ENCODE measurements at regions not wholly inside any gene's neighbourhood (a gene's known extent, or its start where the extent isn't known, plus 50 kb on each side); places are given as distances from the start of the nearest gene placed in this dataset.

DNA sequence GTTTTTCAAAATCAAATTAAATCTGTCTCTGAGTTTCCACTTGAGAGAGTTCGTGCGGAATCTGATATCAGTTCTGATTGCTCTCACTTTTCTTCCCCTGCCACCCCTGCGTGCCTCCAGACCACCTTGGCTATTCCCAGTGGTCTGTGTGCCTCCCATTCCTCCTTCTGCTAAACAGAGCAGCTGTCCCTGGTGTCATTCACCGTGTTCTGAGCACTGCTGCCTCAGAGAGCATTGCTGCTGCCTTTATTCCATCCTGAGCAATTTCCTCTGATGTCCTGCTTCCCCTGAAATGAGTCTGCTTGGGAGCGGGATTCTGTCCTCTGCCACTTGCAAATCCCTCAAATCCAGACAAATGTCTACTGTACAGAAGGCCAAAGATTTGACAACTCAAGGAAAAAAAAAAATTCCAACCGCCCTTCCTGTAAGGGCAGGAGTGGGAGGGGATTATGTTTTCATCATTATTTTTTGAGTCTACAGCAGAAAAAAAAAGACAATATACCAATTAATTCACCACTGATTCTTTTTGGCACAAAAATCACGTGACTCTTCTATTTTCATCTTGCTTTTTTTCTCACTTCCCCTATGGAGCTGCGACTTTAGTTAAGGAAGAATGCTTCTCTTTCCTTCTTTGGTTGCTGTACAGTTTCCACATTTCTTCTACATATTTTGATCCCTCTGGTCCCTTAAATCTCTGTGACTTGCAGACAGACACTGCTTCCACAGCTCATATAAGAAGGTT, 833.0 kb downstream of the EPHA7 start:
- no peaks in the 10 kb centered on the region for H3K4me1 Mint-ChIP-seq
- H3K9me3 Mint-ChIP-seq = peaks cover 3% of the 10 kb centered on the region
- no peak for ATAC-seq (replicated peaks)
- no peaks in the 10 kb centered on the region for H3K27me3 Mint-ChIP-seq
- H3K4me3 Mint-ChIP-seq = no peak overlapping the region
- no peak overlapping the region for H3K27ac Mint-ChIP-seq
- no peaks in the 10 kb centered on the region for H3K36me3 Mint-ChIP-seq (ENCODE audit: low read depth)

DNA sequence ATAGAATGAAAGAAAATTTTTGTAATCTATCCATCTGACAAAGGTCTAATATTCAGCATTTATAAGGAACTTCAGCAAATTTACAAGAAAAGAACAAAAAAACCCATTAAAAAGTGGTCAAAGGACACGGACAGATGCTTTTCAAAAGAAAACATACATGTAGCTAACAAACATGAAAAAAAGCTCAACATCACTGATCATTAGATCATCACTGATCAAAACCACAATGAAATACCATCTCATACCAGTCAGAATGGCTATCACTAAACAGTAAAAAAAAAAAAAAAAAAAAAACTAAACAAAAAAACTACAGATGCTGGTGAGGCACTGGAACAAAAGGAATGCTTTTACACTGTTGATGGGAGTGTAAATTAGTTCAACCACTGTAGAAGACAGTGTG, 837.1 kb downstream of the EPHA7 start:
- Mint-ChIP-seq H3K9me3 (peaks cover 24% of the 10 kb centered on the region), H3K4me3 (no peak overlapping the region), H3K27me3 (no peaks in the 10 kb centered on the region), H3K4me1 (no peaks in the 10 kb centered on the region), H3K27ac (no peak overlapping the region), H3K36me3 (ENCODE audit: low read depth) (no peaks in the 10 kb centered on the region)
- ATAC-seq (replicated peaks) = no peak

DNA sequence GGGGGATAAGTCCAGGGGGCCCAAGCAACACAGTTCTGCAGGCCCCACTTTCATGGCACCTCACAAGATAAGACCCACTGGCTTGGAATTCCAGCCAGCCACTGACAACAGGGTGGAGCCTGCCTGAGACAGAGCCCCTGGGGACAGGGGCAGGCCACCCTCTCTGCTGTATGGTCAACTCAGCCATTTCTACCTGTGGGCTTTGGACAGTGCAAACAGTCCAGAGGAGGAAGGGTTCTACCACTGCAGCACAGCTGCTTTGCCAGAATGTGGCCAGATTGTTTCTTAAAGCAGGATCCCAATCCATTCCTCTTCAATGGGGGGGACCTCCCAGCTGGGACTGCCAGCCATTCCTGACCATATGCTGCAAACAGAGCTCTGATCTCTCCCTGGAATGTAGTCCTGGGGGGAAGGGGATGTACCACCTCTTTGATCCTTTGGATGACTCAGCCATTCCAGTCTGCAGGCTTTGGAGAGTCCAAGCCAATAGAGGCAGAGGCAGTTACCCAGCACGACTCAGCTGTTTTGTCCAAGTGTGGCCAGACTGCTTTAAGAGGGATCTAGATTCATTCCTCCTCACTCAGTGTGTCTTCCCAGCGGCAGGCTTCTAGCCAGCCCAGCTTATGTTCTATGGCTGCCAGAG, 842.2 kb downstream of the EPHA7 start:
- Mint-ChIP-seq H3K4me3 (no peak overlapping the region), H3K4me1 (no peaks in the 10 kb centered on the region), H3K9me3 (peaks cover 24% of the 10 kb centered on the region), H3K27ac (no peak overlapping the region), H3K27me3 (no peaks in the 10 kb centered on the region), H3K36me3 (ENCODE audit: low read depth) (no peaks in the 10 kb centered on the region)
- no peak for ATAC-seq (replicated peaks)

DNA sequence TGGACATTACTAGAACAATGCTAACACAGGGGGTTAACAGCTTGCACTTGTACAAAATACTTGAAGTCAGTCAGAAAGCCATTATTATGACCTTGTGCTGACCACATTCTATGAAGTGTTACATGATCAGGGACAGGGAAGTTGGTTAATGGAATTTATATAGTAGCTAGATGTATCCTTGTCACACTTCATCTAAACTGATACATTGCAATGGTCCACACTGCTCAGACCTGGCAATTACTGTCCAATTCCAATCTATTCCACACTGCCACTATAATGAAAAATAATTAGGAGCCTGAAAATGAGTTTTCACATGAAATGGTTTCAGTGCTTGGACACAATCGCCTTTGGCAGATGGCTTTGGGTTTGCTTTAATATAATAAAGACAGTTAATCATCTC, 850.8 kb downstream of the EPHA7 start:
- no peak overlapping the region for H3K4me3 Mint-ChIP-seq
- no peak for ATAC-seq (replicated peaks)
- H3K27me3 Mint-ChIP-seq = no peaks in the 10 kb centered on the region
- H3K9me3 Mint-ChIP-seq = peaks cover 11% of the 10 kb centered on the region
- H3K36me3 Mint-ChIP-seq (ENCODE audit: low read depth) = no peaks in the 10 kb centered on the region
- H3K27ac Mint-ChIP-seq = no peak overlapping the region
- no peaks in the 10 kb centered on the region for H3K4me1 Mint-ChIP-seq

DNA sequence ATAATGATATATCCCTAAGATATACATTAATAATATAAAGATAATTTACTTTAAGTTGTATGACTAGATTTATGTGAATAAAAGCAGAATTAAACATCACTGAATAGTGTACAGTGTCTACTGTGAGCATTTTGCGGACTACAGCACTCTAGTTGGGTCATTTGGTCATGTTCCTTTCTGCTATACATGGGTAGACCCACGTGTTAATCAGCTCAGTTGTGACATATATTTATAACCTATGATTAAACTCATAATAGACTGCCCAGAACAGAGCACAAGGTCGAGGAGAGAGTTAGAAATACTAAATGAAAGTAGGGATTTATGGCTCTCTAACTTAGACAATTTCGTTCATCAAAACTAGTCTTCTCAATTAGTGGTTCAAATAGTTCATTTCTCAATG, 852.7 kb downstream of the EPHA7 start:
- H3K36me3 Mint-ChIP-seq (ENCODE audit: low read depth) = no peaks in the 10 kb centered on the region
- ATAC-seq (replicated peaks) = no peak
- peaks cover 14% of the 10 kb centered on the region for H3K9me3 Mint-ChIP-seq
- no peaks in the 10 kb centered on the region for H3K27me3 Mint-ChIP-seq
- H3K4me3 Mint-ChIP-seq = no peak overlapping the region
- no peaks in the 10 kb centered on the region for H3K4me1 Mint-ChIP-seq
- no peak overlapping the region for H3K27ac Mint-ChIP-seq

DNA sequence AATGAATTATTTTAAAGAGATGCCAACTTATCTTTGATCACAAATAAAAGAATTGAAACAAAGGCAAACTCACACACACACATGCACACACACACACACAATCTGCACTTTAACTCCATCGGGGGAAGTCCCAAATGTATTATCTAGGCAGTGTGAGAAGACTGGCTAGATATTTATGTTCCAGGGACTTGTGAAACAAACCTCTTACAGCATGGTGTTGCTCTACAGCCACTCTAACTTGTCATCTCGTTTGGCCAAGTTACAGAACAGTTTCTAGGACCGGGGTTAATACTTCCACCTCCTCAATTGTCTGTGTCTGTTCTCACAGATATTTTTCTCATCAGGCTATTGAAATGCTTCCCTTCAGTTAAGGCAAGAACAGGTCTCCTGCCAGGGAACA, 855.0 kb downstream of the EPHA7 start:
- no peak for ATAC-seq (replicated peaks)
- Mint-ChIP-seq H3K27me3 (no peaks in the 10 kb centered on the region), H3K4me1 (no peaks in the 10 kb centered on the region), H3K36me3 (ENCODE audit: low read depth) (no peaks in the 10 kb centered on the region), H3K4me3 (no peak overlapping the region), H3K9me3 (peaks cover 14% of the 10 kb centered on the region), H3K27ac (no peak overlapping the region)

DNA sequence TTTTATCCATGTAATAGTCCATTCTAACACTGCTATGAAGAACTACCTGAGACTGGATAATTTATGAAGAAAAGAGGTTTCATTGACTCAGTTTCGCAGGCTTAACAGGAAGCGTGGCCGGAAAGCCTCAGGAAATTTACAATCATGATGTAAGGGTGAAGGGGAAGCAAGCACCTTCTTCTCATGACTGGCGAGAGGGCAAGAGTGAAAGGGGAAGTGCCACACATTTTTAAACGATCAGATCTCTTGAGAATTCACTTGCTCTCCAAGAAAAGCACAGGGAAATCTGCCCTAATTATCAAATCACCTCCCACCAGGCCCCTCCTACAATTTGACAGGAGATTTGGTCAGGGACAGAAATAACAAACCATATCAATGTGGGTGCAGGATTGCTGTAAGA, 859.7 kb downstream of the EPHA7 start:
- H3K27ac Mint-ChIP-seq = no peak overlapping the region

DNA sequence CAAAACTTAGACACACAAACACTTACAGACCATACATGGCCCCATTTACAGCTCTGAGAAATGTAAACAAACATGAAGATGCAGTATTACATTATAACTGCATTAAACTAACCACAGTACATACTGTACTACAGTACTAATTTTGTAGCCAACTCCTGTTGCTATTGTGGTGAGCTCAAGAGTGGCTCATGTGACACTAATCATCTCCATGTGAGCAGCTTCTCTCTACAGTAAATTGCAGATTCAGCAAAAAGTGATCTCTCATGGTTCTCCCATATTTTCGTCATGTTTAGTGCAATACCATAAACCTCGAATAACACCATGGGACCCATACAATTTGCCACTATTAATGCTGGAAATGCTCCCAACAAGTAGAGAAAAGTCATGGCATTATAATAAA, 860.4 kb downstream of the EPHA7 start:
- no peak overlapping the region for H3K4me3 Mint-ChIP-seq
- peaks cover 6% of the 10 kb centered on the region for H3K9me3 Mint-ChIP-seq
- H3K27ac Mint-ChIP-seq = no peak overlapping the region
- H3K4me1 Mint-ChIP-seq = no peaks in the 10 kb centered on the region
- no peak for ATAC-seq (replicated peaks)
- H3K36me3 Mint-ChIP-seq (ENCODE audit: low read depth) = no peaks in the 10 kb centered on the region
- no peaks in the 10 kb centered on the region for H3K27me3 Mint-ChIP-seq

More for the DNA sequence above, 859.7 kb downstream of the EPHA7 start:
- no peaks in the 10 kb centered on the region for H3K27me3 Mint-ChIP-seq
- H3K36me3 Mint-ChIP-seq (ENCODE audit: low read depth) = no peaks in the 10 kb centered on the region
- H3K9me3 Mint-ChIP-seq = peaks cover 11% of the 10 kb centered on the region
- no peak overlapping the region for H3K4me3 Mint-ChIP-seq
- no peaks in the 10 kb centered on the region for H3K4me1 Mint-ChIP-seq
- ATAC-seq (replicated peaks) = no peak

DNA sequence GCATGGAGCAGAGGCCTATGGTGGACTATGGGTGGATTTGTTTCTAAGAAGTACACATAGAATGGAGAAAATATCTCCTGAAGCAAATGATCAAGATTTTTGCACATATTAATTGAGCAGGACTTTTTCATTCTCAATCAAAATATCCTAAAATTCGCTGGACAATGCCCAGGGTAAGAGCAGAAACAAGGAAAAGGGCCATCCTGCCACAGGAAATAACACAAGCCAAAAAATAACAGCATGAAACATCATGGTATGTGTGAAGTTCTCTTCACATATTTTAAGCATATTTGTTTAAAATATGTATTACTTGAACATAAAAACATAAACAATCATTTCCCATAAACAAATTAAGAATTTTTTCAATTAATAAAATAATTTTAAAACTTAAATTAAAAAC, 868.9 kb downstream of the EPHA7 start:
- Mint-ChIP-seq H3K4me1 (no peaks in the 10 kb centered on the region), H3K36me3 (ENCODE audit: low read depth) (no peaks in the 10 kb centered on the region), H3K4me3 (no peak overlapping the region), H3K27me3 (no peaks in the 10 kb centered on the region), H3K9me3 (no peaks in the 10 kb centered on the region), H3K27ac (no peak overlapping the region)
- no peak for ATAC-seq (replicated peaks)

DNA sequence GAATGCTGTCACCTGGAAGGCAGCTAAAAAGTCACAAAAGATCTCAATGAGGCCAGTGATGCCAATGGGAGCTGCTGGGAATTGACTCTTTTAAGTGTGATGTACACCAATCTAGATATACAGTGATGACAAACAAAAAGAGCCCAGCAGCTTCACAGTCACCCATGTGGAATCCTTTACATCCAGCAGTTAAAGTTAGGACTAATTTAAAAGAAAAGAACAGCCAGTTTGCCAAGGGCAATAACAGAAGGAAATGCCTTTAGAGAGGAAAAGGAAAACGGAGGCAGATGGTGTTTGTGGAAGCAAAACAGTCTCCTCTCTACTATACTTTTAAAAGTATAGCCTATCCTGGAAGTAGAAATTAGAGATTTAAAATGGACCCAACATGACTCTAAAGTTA, 873.5 kb downstream of the EPHA7 start:
- Mint-ChIP-seq H3K27ac (no peak overlapping the region), H3K27me3 (no peaks in the 10 kb centered on the region), H3K4me3 (no peak overlapping the region), H3K4me1 (no peaks in the 10 kb centered on the region), H3K36me3 (ENCODE audit: low read depth) (no peaks in the 10 kb centered on the region), H3K9me3 (peaks cover 11% of the 10 kb centered on the region)
- no peak for ATAC-seq (replicated peaks)

DNA sequence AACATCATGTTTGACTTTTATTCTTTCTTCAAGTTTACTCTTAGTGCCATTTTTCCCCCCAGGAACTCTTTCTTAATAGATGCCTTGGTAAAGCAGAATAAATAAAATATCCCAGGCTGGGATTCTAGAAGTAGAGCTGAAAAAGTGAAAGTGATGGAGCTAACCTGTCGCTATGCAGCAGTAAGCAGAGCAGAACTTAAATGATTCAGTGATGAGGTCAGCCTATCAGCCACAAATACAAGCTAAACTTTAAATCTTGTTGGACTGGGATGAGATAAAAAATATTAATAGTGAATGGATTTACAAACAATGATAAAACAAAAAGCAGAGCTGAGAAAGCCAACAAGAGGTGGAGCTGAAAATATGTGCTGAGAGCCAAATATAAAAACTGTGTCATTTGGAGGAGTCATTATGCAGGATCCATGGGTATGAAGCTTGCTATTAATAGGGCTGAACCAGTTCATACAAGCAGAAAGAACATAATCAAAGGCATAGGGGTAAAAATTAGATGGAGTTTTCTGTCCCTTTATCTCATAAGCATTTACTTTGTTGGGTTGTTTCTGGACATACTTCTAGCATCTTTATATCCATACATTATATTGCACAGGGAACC, 877.8 kb downstream of the EPHA7 start:
- no peaks in the 10 kb centered on the region for H3K36me3 Mint-ChIP-seq (ENCODE audit: low read depth)
- H3K4me3 Mint-ChIP-seq = no peak overlapping the region
- no peaks in the 10 kb centered on the region for H3K4me1 Mint-ChIP-seq
- no peak overlapping the region for H3K27ac Mint-ChIP-seq
- peaks cover 11% of the 10 kb centered on the region for H3K9me3 Mint-ChIP-seq
- no peaks in the 10 kb centered on the region for H3K27me3 Mint-ChIP-seq
- ATAC-seq (replicated peaks) = no peak

DNA sequence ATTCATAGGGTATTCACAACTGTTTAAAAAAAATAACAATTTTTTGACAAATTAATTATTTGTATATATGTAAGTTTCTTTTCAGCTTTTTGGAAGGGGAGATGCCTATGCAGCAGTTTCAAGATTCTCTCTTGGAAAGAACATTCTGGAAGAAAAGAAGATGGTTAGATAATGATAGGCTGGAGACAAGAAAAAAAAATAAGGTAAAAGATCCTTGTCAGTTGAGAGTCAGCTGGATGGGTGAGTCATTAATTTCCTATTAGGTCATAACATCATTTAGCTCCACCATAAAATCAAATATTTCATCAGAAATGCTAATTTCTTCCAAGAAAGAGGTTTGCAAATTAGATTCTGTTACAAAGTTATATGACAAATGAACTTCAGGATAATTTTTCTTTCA, 880.4 kb downstream of the EPHA7 start:
- ATAC-seq (replicated peaks) = no peak
- Mint-ChIP-seq H3K27ac (no peak overlapping the region), H3K27me3 (no peaks in the 10 kb centered on the region), H3K9me3 (peaks cover 19% of the 10 kb centered on the region), H3K36me3 (ENCODE audit: low read depth) (no peaks in the 10 kb centered on the region), H3K4me3 (no peak overlapping the region), H3K4me1 (no peaks in the 10 kb centered on the region)

DNA sequence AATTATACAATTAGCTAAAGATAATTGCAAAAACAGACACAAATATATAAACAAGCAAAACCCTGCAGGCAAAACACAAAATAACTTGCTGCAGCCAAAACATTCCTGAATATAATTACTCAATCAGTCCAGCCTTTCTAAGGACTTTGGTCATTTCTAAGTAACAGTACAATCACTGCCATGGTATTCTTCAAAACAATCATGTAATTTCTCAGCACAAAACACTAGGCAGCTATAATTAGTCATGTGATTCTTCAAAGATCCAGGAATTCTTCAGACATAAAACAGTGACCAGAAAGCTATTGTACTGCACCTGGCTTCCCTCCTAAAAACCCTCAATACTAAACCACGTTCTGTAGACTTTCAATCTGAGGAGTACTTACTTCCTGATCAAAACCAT, 881.1 kb downstream of the EPHA7 start:
- no peak overlapping the region for H3K27ac Mint-ChIP-seq
- H3K36me3 Mint-ChIP-seq (ENCODE audit: low read depth) = no peaks in the 10 kb centered on the region
- no peak overlapping the region for H3K4me3 Mint-ChIP-seq
- no peaks in the 10 kb centered on the region for H3K4me1 Mint-ChIP-seq
- peaks cover 19% of the 10 kb centered on the region for H3K9me3 Mint-ChIP-seq
- no peak for ATAC-seq (replicated peaks)
- no peaks in the 10 kb centered on the region for H3K27me3 Mint-ChIP-seq

DNA sequence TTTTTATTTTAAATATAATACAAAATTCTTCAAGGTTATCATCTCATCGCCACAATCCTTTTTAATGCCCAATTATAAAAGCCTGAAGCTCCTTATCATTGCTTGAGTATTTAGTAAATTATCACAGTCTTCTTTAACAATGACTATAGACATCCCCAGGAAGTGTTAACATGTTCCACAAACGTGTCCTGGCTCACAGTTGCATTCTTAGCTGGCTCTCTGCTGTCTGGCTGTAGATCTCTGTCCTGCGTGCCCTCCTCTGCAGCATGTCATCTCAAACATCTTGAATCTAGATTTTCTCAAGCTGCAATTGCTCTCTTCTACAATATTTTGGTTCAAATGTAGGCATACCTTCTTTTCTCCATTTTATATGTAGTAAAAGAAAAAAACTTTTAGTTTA, 885.2 kb downstream of the EPHA7 start:
- no peak for ATAC-seq (replicated peaks)
- peaks cover 16% of the 10 kb centered on the region for H3K9me3 Mint-ChIP-seq
- no peaks in the 10 kb centered on the region for H3K27me3 Mint-ChIP-seq
- no peak overlapping the region for H3K27ac Mint-ChIP-seq
- no peak overlapping the region for H3K4me3 Mint-ChIP-seq
- no peaks in the 10 kb centered on the region for H3K4me1 Mint-ChIP-seq
- H3K36me3 Mint-ChIP-seq (ENCODE audit: low read depth) = no peaks in the 10 kb centered on the region

DNA sequence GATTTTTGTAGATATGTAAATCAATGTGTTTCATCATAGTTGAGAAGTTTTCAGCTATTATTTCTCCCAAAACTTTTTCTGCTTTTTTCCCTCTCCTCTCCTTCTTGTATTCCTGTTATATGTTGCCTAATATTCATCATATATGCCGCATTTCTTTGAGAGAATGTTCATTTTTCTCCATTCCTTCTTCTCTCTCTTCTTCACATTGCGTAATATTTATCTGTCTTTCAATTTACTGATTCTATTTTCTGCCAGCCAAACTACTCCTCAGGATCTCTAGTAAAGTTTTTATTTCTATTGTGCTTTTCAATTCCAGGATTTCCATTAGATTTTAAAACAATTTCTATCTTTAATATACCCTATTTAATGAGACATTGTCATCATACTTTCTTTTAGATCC, 896.8 kb downstream of the EPHA7 start:
- Mint-ChIP-seq H3K27ac (no peak overlapping the region), H3K4me1 (no peaks in the 10 kb centered on the region), H3K27me3 (no peaks in the 10 kb centered on the region), H3K36me3 (ENCODE audit: low read depth) (no peaks in the 10 kb centered on the region), H3K4me3 (no peak overlapping the region), H3K9me3 (peaks cover 25% of the 10 kb centered on the region)
- no peak for ATAC-seq (replicated peaks)
